H1 (cell line): ENCODE measurements at regions not wholly inside any gene's neighbourhood (a gene's known extent, or its start where the extent isn't known, plus 50 kb on each side); places are given as distances from the start of the nearest gene placed in this dataset.

Experiments
- E2F6 ChIP-seq: IDR thresholded peaks from 2 replicates; pipeline ENCODE4 v1.6.1; 2012; ENCODE audit warnings: inconsistent platforms
- RFX5 ChIP-seq: IDR thresholded peaks from 2 replicates; pipeline ENCODE4 v1.6.1; 2011; ENCODE audit warnings: low read depth, low read length, improper control_type of control experiment, borderline replicate concordance
- SIX5 ChIP-seq: IDR thresholded peaks from 2 replicates; pipeline ENCODE4 v1.6.1; 2011; ENCODE audit warnings: mild to moderate bottlenecking, low read depth, low read length

- no peak for TF ChIP-seq SIX5
- TF ChIP-seq E2F6 = no peak
- no peak for TF ChIP-seq RFX5
Observed at GRCh38 chr13:88086577-88086976, 415.4 kb downstream of the SLITRK5 start (continued).
